ENCODE measurements at regions not wholly inside any gene's neighbourhood (a gene's known extent, or its start where the extent isn't known, plus 50 kb on each side); places are given as distances from the start of the nearest gene placed in this dataset.
"Not testable (repeated sequence)": the region's sequence is repeated elsewhere in the genome, so short reads cannot be mapped to it uniquely, and the experiment has no call there.

DNA sequence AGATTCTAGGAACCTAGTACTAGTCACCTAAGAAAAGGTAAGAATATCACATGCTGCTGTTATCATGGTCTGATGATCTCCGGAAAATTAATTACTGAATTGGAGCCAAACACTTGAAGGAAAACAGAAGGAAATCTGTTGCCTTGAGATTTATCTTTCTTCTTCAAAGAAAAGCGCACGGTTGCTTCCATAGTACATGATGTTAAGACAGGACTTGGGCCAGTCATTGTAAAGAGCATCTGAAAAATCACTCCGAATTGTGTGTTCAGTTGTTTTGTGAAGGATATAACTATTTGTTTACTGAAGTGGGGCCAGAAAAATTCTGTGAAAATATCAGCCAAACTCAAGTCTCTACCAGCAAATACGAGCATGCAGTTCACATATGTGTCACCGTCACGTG lies 134.9 kb upstream of the FOXN3 start:
- DNase-seq = no peak
- intact Hi-C loops (cut with DNase I) = no loop called here

- intact Hi-C loops (cut with DNase I) = no loop called here
- DNase-seq = peak in 1 of 42 donors; percentile 15
Observed at GRCh38 chr14:89551432-89551831, 134.4 kb upstream of the FOXN3 start.

- DNase-seq = peak in 2 of 42 donors; percentile 17 to 42
- intact Hi-C loops (cut with DNase I) = no loop called here
Observed at GRCh38 chr14:89550821-89551220, 133.8 kb upstream of the FOXN3 start.

GRCh38 chr14:89549381-89550125 lies 132.5 kb upstream of the FOXN3 start:
- intact Hi-C loops (cut with DNase I) = no loop called here

DNA sequence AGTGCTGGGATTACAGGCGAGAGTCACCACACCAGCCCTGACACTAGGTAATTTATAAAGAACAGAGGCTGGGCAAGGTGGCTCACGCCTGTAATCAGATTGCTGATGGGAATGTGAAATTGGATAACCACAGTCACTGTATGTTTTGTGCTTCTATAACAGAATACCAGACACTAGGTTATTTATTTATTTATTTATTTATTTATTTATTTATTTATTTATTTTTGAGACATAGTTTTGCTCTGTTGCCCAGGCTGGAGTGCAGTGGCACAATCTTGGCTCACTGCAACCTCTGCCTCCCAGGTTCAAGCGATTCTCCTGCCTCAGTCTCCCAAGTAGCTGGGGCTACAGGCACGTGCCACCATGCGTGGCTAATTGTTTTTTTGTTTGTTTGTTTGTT lies 130.0 kb upstream of the FOXN3 start:
- intact Hi-C loops (cut with DNase I) = not testable (repeated sequence)
- DNase-seq = peak in 1 of 42 donors; percentile 9

More at GRCh38 chr14:89549381-89550125, 132.5 kb upstream of the FOXN3 start:
- peak in 1 of 42 donors; percentile 36 for DNase-seq

- peak in 1 of 42 donors; percentile 28 for DNase-seq
- intact Hi-C loops (cut with DNase I) = no loop called here
Observed at GRCh38 chr14:89544636-89545301, 127.7 kb upstream of the FOXN3 start.

GRCh38 chr14:89543425-89543790 lies 126.4 kb upstream of the FOXN3 start:
- DNase-seq = peak in 40 of 42 donors; percentile 32 to 89 (median 67)
- intact Hi-C loops (cut with DNase I) = no loop called here

DNA sequence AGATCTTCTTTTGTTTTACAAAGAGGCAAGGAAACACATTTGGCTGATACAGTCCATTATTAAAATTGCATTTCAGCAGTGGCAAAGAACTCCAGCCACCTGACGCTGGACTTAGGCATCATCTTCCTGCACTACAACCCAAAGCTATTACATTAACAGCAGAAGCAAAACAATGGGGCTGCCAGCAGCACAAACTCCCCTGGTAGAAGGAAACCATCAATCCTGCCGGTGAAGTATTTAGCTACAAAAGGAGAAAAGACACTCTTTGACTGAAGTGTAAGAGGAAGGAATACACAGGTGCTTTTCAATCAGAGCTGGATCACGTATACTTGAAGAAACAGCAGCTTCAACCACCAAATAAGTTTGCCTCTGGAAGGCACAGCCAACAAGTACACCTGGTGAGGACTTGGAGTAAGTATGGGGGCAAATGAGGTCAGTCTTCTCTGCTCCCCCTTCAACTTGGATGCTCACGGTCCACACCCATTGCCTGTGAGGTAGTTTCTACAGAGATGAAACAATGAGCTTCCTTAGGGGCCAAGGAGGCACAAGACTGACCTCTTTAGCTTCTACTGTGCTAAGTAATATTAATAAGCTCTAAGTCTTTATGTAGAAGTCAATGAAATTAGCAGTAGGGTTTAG lies 125.9 kb upstream of the FOXN3 start:
- DNase-seq = peak in 1 of 42 donors; percentile 33

GRCh38 chr14:89540830-89541470 lies 123.9 kb upstream of the FOXN3 start:
- intact Hi-C loops (cut with DNase I) = no loop called here
- no peak for DNase-seq

More for the DNA sequence above, 125.9 kb upstream of the FOXN3 start:
- intact Hi-C loops (cut with DNase I) = no loop called here

GRCh38 chr14:89540009-89540829 lies 123.2 kb upstream of the FOXN3 start:
- DNase-seq = no peak
- intact Hi-C loops (cut with DNase I) = no loop called here

DNA sequence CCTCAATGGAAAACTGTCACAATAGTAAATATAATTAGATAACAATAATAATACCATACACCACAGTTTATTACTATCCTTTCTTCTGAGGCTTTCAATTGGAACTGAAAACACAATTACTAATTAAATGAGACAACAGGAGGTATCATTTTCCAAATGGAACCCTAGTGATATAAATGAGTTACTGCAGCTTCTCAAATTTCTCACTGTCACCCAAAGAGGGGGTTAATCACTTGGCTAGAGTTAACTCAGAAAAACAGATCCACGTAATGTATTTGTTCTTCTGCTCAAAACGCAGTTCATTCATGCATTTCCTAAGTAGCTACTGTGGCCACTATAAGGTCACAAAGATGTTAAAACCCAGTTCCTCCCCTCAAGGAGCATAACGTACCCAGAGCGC lies 120.9 kb upstream of the FOXN3 start:
- no peak for DNase-seq
- intact Hi-C loops (cut with DNase I) = no loop called here

- intact Hi-C loops (cut with DNase I) = no loop called here
- peak in 1 of 42 donors; percentile 37 for DNase-seq
Observed at GRCh38 chr14:89534902-89535685, 118.1 kb upstream of the FOXN3 start.

DNA sequence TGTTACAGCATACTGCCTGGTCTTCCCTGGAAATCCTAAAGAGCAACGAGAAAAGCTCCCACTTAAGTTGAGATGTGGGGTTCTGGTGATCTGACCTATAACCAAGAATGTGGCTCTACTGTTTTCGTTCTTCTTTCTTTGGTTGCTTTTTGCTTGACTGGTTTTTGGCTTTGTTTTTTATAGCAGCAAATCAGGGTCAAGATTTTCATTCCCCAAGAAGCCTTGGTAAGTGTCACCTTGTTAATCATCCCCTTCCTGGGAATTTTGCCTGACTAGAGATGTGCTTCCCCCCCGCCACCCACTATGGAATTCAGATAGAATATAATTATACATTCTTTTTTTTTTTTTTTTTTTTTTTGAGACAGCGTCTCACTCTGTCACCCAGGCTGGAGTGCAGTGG lies 116.7 kb upstream of the FOXN3 start:
- intact Hi-C loops (cut with DNase I) = no loop called here
- DNase-seq = no peak

DNA sequence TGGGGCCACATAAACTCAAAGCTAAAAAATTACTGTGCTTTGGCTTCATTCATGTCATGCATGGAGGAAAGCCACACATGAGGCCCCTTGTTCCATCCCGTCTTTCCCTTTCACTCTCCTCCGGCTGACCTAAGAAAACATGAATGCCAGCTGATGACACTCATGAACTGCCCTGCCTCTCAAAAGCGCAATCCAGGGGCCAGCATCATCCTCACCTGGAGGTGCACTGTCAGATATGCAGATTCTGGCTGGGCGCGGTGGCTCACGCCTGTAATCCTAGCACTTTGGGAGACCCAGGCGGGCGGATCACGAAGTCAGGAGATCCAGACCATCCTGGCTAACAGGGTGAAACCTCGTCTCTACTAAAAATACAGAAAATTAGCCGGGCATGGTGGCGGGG lies 116.1 kb upstream of the FOXN3 start:
- intact Hi-C loops (cut with DNase I) = no loop called here
- DNase-seq = peak in 1 of 42 donors; percentile 31

DNA sequence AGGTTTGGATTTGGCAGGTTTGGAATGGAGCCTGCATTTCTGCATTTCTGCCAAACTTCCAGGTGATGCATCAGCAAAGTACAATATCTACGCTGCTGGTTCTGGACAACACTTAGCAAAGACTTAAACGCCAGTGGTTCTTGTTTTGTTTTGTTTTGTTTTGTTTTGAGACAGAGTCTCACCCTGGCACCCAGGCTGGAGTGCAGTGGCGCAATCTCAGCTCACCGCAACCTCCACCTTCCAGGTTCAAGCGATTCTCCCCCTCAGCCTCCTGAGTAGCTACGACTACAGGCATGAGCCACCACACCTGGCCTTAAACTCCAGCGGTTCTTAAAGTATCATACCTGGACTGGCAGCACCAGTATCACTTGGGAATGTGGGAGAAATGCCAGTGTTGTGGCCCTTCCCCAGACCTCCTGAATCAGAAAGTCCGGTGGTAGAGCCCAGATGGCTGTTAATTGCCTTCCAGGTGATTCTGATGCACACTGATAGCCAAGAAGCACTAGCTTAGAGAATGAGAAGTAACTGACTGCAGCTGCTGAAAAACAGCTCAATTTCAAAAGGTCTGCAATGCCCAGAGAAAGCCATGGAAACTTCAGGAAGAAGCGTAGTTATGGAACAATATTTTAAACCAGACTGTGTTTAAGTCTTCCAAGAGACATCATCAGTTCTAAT lies 114.8 kb upstream of the FOXN3 start:
- intact Hi-C loops (cut with DNase I) = no loop called here
- DNase-seq = peak in 1 of 42 donors; percentile 24

DNA sequence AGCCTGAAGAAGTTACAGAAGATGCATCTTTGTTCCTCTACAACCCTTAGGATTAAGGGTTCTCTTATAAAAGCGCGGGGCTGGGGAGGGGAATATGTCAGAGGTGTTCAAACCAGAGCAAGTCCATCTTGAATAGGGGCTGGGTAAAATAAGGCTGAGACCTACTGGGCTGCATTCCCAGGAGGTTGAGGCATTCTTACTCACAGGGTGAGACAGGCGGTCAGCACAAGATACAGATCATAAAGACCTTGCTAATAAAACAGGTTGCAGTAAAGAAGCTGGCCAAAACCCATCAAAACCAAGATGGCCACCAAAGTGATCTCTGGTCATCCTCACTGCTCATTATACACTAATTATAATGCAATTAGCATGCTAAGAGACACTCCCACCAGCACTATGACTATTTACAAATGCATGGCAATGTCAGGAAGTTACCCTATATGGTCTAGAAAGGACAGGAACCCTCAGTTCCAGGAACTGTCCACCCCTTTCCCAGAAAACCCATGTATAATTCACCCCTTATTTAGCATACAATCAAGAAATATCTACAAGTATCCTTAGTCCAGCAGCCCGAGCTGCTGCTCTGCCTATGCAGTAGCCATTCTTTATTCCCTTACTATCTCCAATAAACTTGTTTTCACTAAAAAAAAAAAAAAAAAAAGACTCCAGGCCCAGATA lies 108.1 kb upstream of the FOXN3 start:
- intact Hi-C loops (cut with DNase I) = no loop called here
- no peak for DNase-seq

DNA sequence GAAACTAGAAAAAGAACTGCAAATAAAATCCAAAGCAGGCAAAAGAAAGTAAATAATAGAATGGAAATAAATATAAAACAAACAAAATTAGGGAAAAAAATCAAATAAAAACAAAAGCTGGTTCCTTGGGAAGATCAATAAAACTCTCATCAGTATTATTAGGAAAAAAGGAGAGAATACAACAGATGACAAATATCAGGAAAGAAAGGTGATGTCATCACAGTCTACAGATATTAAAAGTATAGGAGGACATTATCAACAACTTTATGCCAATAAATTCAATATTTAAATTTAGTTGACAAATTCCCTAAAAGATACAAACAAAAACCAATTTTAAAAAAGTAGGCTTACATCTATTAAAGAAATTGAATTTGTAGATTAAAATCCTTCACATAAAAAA lies 107.4 kb upstream of the FOXN3 start:
- intact Hi-C loops (cut with DNase I) = no loop called here
- no peak for DNase-seq
